ENCODE measurements at regions not wholly inside any gene's neighbourhood (a gene's known extent, or its start where the extent isn't known, plus 50 kb on each side); places are given as distances from the start of the nearest gene placed in this dataset.

DNA sequence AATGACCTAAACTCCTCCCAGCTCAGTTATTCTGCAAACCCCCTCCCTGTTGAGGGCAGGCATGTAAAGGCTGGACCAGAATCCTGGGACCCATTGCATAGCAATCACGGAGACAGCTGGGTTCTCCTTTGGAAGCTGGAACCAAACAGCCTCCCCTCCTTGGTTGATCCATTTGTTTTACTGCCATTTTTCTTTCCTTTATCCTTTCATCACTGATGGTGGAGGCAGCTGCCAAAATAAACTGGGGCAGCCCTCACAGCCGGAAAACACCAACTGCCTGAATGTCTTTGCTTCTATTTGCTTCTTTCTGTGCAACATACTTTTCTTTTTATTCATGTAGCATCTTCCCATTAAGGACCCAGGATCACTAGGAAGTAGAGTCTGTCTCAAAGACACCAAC, 150.0 kb upstream of the SYT13 start:
- H3K4me3 ChIP-seq (ENCODE audit: low read depth, low read length): no peak overlapping the region
- no peak for DNase-seq (ENCODE audit: low read depth)
- TF ChIP-seq MYC (IDR thresholded peaks at IDR 0.05; ENCODE audit: low read depth, low read length) (no peak), POLR2A (IDR thresholded peaks at IDR 0.05; ENCODE audit: extremely low read depth, insufficient read length) (no peak)
- TF ChIP-seq, protein P1, sequence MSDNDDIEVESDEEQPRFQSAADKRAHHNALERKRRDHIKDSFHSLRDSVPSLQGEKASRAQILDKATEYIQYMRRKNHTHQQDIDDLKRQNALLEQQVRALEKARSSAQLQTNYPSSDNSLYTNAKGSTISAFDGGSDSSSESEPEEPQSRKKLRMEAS (IDR thresholded peaks at IDR 0.05; ENCODE audit: low read depth, low read length): no peak
- TF ChIP-seq, protein P2, sequence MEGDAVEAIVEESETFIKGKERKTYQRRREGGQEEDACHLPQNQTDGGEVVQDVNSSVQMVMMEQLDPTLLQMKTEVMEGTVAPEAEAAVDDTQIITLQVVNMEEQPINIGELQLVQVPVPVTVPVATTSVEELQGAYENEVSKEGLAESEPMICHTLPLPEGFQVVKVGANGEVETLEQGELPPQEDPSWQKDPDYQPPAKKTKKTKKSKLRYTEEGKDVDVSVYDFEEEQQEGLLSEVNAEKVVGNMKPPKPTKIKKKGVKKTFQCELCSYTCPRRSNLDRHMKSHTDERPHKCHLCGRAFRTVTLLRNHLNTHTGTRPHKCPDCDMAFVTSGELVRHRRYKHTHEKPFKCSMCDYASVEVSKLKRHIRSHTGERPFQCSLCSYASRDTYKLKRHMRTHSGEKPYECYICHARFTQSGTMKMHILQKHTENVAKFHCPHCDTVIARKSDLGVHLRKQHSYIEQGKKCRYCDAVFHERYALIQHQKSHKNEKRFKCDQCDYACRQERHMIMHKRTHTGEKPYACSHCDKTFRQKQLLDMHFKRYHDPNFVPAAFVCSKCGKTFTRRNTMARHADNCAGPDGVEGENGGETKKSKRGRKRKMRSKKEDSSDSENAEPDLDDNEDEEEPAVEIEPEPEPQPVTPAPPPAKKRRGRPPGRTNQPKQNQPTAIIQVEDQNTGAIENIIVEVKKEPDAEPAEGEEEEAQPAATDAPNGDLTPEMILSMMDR (IDR thresholded peaks at IDR 0.05; ENCODE audit: low read depth, low read length): no peak

DNA sequence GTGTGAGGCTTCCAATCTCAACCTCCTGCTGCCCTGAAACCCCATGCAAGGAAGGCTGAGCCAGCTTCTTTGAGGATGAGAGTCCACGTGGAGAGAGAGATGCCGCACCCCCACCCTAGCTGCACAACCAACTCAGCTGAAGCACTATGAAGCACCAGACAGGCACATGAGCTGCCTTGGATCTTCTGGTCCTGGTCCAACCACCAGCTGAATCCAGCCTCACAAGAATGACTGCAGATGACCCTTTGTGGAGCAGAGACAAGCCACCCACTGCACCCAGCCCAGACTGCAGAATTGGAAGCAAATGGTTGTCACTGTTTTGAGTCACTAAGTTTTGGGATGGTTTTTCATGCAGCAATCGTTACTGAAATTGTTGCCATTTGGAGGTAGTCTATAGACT, 149.6 kb upstream of the SYT13 start:
- DNase-seq (ENCODE audit: low read depth): no peak
- H3K4me3 ChIP-seq (ENCODE audit: low read depth, low read length): no peak overlapping the region
- TF ChIP-seq POLR2A (IDR thresholded peaks at IDR 0.05; ENCODE audit: extremely low read depth, insufficient read length) (no peak), MYC (IDR thresholded peaks at IDR 0.05; ENCODE audit: low read depth, low read length) (no peak)
- TF ChIP-seq, protein P1 (IDR thresholded peaks at IDR 0.05; ENCODE audit: low read depth, low read length): no peak
- TF ChIP-seq, protein P2 (IDR thresholded peaks at IDR 0.05; ENCODE audit: low read depth, low read length): no peak

DNA sequence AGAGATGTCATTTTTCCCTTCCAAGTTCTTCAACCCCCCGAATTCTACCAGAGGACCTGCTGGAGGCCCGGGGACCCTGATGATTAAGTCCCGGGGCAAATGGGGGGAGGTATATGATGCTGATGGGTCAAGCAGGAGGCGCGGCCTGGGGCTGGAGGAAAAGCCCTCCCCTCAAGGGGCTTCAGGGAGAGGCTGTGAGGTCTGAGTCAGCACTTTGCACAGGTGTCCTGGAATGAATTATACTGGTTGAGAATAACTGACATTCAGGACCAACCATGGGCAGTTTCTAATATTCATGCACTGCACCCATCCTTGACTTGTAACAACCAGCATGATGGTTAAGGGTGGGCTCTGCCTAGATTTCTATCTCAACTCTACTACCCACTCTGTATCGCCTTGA, 146.8 kb upstream of the SYT13 start:
- H3K4me3 ChIP-seq (ENCODE audit: low read depth, low read length): no peak overlapping the region
- DNase-seq (ENCODE audit: low read depth): no peak
- TF ChIP-seq, protein P1 (IDR thresholded peaks at IDR 0.05; ENCODE audit: low read depth, low read length): no peak
- TF ChIP-seq POLR2A (IDR thresholded peaks at IDR 0.05; ENCODE audit: extremely low read depth, insufficient read length) (no peak), MYC (IDR thresholded peaks at IDR 0.05; ENCODE audit: low read depth, low read length) (no peak)
- TF ChIP-seq, protein P2 (IDR thresholded peaks at IDR 0.05; ENCODE audit: low read depth, low read length): no peak

DNA sequence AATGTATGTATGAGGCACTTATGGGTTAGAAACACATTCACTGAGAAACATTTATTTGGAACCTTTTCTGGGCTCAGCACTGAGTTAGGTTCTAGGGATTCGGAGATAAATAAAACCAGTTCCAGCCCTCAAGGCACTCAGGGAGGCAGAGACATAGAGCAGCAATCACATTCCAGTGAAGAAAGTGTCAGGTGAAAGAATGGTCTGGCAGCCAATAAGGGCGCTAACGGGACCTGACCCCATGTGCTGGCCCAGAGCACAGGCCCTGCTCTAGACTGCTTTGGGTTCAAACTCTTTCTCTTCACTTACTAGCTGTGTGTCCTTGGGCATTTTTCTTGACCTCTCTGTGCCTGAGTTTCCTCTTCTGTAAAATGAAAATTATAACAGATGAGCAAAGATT, 146.0 kb upstream of the SYT13 start:
- TF ChIP-seq, protein P1 (IDR thresholded peaks at IDR 0.05; ENCODE audit: low read depth, low read length): no peak
- TF ChIP-seq, protein P2 (IDR thresholded peaks at IDR 0.05; ENCODE audit: low read depth, low read length): no peak
- no peak for TF ChIP-seq MYC (IDR thresholded peaks at IDR 0.05; ENCODE audit: low read depth, low read length)
- no peak for TF ChIP-seq POLR2A (IDR thresholded peaks at IDR 0.05; ENCODE audit: extremely low read depth, insufficient read length)
- no peak overlapping the region for H3K4me3 ChIP-seq (ENCODE audit: low read depth, low read length)
- no peak for DNase-seq (ENCODE audit: low read depth)

DNA sequence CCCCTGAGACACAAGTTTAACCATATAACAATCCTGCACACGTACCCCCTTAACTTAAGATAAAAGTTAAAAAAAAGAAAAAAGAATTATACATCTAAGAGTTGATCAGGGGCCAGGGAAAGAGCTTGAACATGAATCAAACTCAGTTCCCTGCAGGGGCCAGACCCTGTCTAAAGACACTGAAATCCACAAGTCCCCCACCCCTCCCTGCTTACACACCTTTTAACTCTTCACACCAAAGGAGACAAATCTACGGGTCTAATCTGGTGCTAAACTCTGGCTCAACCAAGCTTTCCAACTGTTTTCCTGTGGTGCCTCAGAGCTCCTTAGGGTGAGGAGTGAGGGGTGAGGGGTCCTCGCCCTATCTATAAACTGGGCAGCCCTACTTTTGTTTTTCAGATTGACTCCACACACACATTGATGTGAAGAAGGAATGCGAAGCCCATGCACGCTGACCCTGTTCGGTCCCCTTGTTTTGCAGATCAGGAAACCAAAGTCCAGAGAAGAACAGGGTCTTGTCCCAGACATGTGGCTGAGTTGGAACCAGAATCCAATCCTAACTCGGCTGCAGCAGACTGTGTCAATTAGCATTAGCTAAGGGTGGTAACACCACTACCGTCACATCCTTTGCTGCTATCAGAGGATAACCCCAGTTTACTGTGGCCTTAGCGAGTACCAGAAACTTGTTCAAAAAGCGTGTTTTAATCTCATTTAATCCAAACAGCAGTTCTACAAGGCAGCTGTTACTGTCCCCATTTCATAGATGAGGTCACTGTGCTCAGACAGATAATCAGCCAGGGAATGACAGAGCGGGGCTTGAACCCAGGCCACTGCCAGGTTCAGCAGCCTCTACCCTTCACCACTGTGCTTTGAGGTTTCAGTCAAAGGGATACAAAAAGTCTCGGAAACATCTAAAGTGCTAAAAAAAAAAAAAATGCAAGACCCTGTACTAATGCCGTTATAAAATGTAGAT, 145.2 kb upstream of the SYT13 start:
- no peak overlapping the region for H3K4me3 ChIP-seq (ENCODE audit: low read depth, low read length)
- DNase-seq (ENCODE audit: low read depth): no peak
- TF ChIP-seq MYC (IDR thresholded peaks at IDR 0.05; ENCODE audit: low read depth, low read length) (no peak), POLR2A (IDR thresholded peaks at IDR 0.05; ENCODE audit: extremely low read depth, insufficient read length) (no peak)
- TF ChIP-seq, protein P2 (IDR thresholded peaks at IDR 0.05; ENCODE audit: low read depth, low read length): no peak
- TF ChIP-seq, protein P1 (IDR thresholded peaks at IDR 0.05; ENCODE audit: low read depth, low read length): no peak
